ENCODE measurements at regions not wholly inside any gene's neighbourhood (a gene's known extent, or its start where the extent isn't known, plus 50 kb on each side); places are given as distances from the start of the nearest gene placed in this dataset.

DNA sequence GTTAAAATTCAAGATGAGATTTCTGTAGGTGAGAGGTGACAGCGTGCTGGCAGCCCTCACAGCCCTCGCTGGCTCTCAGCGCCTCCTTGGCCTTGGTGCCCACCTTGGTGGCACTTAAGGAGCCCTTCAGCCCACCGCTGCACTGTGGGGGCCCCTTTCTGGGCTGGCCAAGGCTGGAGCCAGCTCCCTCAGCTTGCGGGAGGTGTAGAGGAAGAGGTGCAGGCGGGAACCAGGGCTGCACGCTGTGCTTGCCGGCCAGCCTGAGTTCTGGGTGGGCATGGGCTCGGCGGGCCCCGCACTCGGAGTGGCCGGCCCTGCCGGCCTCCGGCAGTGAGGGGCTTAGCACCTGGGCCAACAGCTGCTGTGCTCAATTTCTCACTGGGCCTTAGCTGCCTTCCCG, 320.0 kb upstream of the VWC2 start:
- TF ChIP-seq, protein P1, sequence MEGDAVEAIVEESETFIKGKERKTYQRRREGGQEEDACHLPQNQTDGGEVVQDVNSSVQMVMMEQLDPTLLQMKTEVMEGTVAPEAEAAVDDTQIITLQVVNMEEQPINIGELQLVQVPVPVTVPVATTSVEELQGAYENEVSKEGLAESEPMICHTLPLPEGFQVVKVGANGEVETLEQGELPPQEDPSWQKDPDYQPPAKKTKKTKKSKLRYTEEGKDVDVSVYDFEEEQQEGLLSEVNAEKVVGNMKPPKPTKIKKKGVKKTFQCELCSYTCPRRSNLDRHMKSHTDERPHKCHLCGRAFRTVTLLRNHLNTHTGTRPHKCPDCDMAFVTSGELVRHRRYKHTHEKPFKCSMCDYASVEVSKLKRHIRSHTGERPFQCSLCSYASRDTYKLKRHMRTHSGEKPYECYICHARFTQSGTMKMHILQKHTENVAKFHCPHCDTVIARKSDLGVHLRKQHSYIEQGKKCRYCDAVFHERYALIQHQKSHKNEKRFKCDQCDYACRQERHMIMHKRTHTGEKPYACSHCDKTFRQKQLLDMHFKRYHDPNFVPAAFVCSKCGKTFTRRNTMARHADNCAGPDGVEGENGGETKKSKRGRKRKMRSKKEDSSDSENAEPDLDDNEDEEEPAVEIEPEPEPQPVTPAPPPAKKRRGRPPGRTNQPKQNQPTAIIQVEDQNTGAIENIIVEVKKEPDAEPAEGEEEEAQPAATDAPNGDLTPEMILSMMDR (IDR thresholded peaks at IDR 0.05; ENCODE audit: low read depth, low read length, missing input control), result no peak
- TF ChIP-seq, protein P2, sequence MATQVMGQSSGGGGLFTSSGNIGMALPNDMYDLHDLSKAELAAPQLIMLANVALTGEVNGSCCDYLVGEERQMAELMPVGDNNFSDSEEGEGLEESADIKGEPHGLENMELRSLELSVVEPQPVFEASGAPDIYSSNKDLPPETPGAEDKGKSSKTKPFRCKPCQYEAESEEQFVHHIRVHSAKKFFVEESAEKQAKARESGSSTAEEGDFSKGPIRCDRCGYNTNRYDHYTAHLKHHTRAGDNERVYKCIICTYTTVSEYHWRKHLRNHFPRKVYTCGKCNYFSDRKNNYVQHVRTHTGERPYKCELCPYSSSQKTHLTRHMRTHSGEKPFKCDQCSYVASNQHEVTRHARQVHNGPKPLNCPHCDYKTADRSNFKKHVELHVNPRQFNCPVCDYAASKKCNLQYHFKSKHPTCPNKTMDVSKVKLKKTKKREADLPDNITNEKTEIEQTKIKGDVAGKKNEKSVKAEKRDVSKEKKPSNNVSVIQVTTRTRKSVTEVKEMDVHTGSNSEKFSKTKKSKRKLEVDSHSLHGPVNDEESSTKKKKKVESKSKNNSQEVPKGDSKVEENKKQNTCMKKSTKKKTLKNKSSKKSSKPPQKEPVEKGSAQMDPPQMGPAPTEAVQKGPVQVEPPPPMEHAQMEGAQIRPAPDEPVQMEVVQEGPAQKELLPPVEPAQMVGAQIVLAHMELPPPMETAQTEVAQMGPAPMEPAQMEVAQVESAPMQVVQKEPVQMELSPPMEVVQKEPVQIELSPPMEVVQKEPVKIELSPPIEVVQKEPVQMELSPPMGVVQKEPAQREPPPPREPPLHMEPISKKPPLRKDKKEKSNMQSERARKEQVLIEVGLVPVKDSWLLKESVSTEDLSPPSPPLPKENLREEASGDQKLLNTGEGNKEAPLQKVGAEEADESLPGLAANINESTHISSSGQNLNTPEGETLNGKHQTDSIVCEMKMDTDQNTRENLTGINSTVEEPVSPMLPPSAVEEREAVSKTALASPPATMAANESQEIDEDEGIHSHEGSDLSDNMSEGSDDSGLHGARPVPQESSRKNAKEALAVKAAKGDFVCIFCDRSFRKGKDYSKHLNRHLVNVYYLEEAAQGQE (IDR thresholded peaks at IDR 0.05), result no peak
- TF ChIP-seq YY1 (IDR thresholded peaks at IDR 0.05) (no peak), TAF1 (conservative IDR thresholded peaks at IDR 0.05) (no peak), GABPA (IDR thresholded peaks at IDR 0.05 in 1 of 2, conservative IDR thresholded peaks at IDR 0.05 in 1 of 2) (no peak), SP1 (IDR thresholded peaks at IDR 0.05) (no peak), JUND (IDR thresholded peaks at IDR 0.05) (no peak), RXRA (IDR thresholded peaks at IDR 0.05) (no peak)
- TF ChIP-seq, protein P3, sequence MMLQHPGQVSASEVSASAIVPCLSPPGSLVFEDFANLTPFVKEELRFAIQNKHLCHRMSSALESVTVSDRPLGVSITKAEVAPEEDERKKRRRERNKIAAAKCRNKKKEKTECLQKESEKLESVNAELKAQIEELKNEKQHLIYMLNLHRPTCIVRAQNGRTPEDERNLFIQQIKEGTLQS (IDR thresholded peaks at IDR 0.05), result no peak

Data from liver (tissue), 3 donors.